Heart left ventricle (tissue), 13 donors: ENCODE measurements at regions not wholly inside any gene's neighbourhood (a gene's known extent, or its start where the extent isn't known, plus 50 kb on each side); places are given as distances from the start of the nearest gene placed in this dataset.

Experiments
- POLR2A ChIP-seq, 2 donors: fragments of 450-650 bp; IDR thresholded peaks; one replicate each; pipeline ENCODE4 v1.6.1; 2017; ENCODE audit warnings: antibody characterized with exemption in 2 of 2, mild to moderate bottlenecking in 2 of 2, moderate library complexity in 2 of 2
- TF ChIP-seq, protein P1 (sequence below), 12 donors: fragments of 200-600 bp; sonication (generic) in 4 of 12; IDR thresholded peaks; one replicate each; pipeline versions ENCODE4 v1.5.0 to v1.8.0; 2018 to 2022; ENCODE audit warnings: antibody characterized with exemption in 12 of 12, mild to moderate bottlenecking in 5 of 12
- donor health status: ischemic (EF 13 %, LVEDD 7.1; RV severe dilation, severe dysfunction).
- donor health status: DM: no; HTN: yes; CAD: no.
- donor health status: DM: no; HTN: no; CAD: no.
- donor health status: ischemic (EF 25% LVEDD 6.9; RV normal size, moderate dysfunction).
- donor health status: ischemic (EF 25% LVEDD 5.7; RV mildly dilated, moderate dysfunction).
- donor health status: ischemic (EF 35%, LVEDD 5.7; RV mildly dilated, moderate dysfunction).
- donor health status: nonischemic (EF 11% LVEDD 7.7; RV severe dilation, severe dysfunction).
- donor health status: DM: yes; HTN: yes; CAD: no.
- donor health status: PGD.
- donor health status: ischemic (EF 29% LVEDD 5.4; RV normal size, mild dysfunction).
- donor health status: nonischemic (EF 23%, LVEDD 6.1; RV moderate dilation, normal function).

- TF ChIP-seq, protein P1, sequence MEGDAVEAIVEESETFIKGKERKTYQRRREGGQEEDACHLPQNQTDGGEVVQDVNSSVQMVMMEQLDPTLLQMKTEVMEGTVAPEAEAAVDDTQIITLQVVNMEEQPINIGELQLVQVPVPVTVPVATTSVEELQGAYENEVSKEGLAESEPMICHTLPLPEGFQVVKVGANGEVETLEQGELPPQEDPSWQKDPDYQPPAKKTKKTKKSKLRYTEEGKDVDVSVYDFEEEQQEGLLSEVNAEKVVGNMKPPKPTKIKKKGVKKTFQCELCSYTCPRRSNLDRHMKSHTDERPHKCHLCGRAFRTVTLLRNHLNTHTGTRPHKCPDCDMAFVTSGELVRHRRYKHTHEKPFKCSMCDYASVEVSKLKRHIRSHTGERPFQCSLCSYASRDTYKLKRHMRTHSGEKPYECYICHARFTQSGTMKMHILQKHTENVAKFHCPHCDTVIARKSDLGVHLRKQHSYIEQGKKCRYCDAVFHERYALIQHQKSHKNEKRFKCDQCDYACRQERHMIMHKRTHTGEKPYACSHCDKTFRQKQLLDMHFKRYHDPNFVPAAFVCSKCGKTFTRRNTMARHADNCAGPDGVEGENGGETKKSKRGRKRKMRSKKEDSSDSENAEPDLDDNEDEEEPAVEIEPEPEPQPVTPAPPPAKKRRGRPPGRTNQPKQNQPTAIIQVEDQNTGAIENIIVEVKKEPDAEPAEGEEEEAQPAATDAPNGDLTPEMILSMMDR (IDR thresholded peaks at IDR 0.05), result no peak
- TF ChIP-seq POLR2A (IDR thresholded peaks at IDR 0.05), result no peak
Observed at GRCh38 chr13:39110518-39111097, 72.4 kb downstream of the NHLRC3 start.
